BJ (cell line): ENCODE measurements at regions not wholly inside any gene's neighbourhood (a gene's known extent, or its start where the extent isn't known, plus 50 kb on each side); places are given as distances from the start of the nearest gene placed in this dataset.

Experiments
- CTCF ChIA-PET: fragments of 350-600 bp; formaldehyde crosslinking; extraction: SDS; loops from one replicate; lab custom pipeline; 2021; ENCODE audit warnings: antibody characterized with exemption, inconsistent platforms; lab: Yijun Ruan, JAX
- POLR2A ChIA-PET: fragments of 300-600 bp; sonication (Branson Sonifier 250); formaldehyde crosslinking; extraction: SDS; loops from one replicate; lab custom pipeline; 2021; ENCODE audit warnings: antibody characterized with exemption; lab: Charles Lee
- DNase-seq: peaks from one replicate; pipeline ENCODE4 v3.0.0-alpha.2; 2011; ENCODE audit warnings: low read depth
- H3K27me3 ChIP-seq: 2 replicates; pipeline ENCODE4 v1.6.0; 2011; ENCODE audit warnings: low read length; ENCODE audit not compliant: control insufficient read depth, insufficient read depth
- H3K36me3 ChIP-seq: 2 replicates; pipeline ENCODE4 v1.5.1; 2011; ENCODE audit warnings: low read length; ENCODE audit not compliant: control insufficient read depth, insufficient read depth
- H3K4me3 ChIP-seq: 2 replicates; pipeline ENCODE4 v1.5.1; 2011; ENCODE audit warnings: low read depth, mild to moderate bottlenecking, control low read depth, low read length
- TF ChIP-seq, protein P1 (sequence below): IDR thresholded peaks from 2 replicates; pipeline ENCODE4 v1.5.1; 2011; ENCODE audit warnings: low read depth, mild to moderate bottlenecking, control low read depth, inconsistent platforms, low read length, moderate library complexity; ENCODE audit not compliant: insufficient read depth

DNA sequence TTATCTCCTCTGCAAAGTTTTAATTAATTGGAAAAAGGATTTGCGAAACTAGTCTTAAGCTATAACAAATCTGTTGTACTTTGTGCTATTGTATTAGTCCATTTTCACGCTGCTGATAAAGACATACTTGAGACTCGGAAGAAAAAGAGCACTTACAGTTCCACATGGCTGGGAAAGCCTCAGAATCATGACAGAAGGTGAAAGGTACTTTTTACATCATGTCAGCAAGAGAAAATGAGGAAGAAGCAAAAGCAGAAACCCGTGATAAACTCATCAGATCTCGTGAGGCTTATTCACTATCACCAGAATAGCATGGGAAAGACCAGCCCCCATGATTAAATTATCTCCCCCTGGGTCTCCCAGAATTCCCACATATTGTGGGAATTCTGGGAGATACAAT, 118.1 kb upstream of the PRKD1 start:
- TF ChIP-seq, protein P1, sequence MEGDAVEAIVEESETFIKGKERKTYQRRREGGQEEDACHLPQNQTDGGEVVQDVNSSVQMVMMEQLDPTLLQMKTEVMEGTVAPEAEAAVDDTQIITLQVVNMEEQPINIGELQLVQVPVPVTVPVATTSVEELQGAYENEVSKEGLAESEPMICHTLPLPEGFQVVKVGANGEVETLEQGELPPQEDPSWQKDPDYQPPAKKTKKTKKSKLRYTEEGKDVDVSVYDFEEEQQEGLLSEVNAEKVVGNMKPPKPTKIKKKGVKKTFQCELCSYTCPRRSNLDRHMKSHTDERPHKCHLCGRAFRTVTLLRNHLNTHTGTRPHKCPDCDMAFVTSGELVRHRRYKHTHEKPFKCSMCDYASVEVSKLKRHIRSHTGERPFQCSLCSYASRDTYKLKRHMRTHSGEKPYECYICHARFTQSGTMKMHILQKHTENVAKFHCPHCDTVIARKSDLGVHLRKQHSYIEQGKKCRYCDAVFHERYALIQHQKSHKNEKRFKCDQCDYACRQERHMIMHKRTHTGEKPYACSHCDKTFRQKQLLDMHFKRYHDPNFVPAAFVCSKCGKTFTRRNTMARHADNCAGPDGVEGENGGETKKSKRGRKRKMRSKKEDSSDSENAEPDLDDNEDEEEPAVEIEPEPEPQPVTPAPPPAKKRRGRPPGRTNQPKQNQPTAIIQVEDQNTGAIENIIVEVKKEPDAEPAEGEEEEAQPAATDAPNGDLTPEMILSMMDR, result no peak
- POLR2A ChIA-PET, result no interaction called here
- CTCF ChIA-PET, result interaction anchor here (1.5 to 1.7 kb wide), 2 partner anchors 11 to 225 kb away, joined by 4 to 5 read pairs; no protein-coding TSS in a partner anchor
- DNase-seq, result no peak
- Histone ChIP-seq H3K36me3 (no peaks in the 10 kb centered on the region), H3K4me3 (no peak overlapping the region), H3K27me3 (no peaks in the 10 kb centered on the region)

DNA sequence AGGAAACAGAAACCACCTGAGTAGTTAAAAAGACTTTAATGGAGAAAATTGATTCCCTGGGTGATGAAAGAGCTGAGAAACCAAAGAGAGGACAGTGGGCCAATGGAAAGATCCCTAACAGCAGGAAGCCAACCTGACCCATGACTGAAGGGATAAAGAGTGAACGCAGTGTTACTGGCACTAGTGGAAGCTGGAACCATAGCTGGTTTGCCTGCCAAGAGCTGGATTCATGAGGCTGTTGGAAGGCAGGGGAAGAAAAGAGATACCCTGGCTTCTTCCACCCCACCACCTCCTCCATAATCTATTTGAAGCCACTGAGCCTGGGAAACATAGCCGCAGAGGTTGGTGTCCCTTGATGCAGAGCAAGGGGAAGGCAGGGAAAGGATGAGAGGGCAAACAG, 125.5 kb upstream of the PRKD1 start:
- POLR2A ChIA-PET, result no interaction called here
- CTCF ChIA-PET, result no interaction called here
- Histone ChIP-seq H3K27me3 (no peaks in the 10 kb centered on the region), H3K4me3 (no peak overlapping the region), H3K36me3 (no peaks in the 10 kb centered on the region)
- DNase-seq, result no peak
- TF ChIP-seq, protein P1, result no peak

DNA sequence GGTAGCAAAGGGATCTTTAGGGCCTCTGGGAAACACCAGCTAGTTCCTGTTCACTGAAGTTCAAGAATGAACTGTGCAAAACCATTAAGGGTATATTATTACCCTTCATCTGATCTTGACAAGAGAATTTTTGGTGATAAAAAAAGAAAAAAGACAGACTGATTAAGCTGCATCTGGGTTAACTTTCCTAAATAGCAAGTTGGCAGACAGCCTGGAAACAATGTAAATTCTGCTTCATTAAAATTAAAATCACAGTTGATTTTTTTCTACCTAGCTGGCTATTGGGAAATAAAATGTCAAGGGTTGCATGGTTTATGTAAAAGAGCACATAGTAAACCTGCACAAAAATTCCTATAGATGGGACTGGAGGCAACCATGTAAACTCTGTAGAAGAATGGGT, 126.6 kb upstream of the PRKD1 start:
- ChIA-PET POLR2A (no interaction called here), CTCF (interaction anchor here (1.0 kb wide), 1 partner anchor 38 kb away, joined by 3 read pairs; no protein-coding TSS in a partner anchor)
- no peak for DNase-seq
- no peaks in the 10 kb centered on the region for H3K27me3 ChIP-seq
- no peak overlapping the region for H3K4me3 ChIP-seq
- TF ChIP-seq, protein P1, result no peak
- no peaks in the 10 kb centered on the region for H3K36me3 ChIP-seq

DNA sequence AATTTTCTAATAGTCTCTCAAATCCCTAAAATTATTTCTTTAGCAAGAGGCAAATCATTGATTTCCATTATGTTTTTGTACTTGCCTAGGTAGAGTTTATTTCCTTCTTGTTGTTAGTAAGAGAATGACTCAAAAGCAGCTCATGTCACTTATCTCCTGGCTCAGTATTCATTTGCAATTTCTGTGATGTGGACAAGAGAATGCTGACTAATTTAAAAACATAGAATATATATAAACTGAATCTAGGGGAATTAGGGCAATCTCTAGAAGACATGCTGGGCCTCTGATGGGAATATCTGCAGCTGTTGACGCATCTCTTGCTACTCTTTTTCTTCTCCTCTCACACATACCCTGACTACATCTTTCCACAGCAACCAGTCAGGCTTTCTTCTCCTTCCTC, 130.8 kb upstream of the PRKD1 start:
- H3K27me3 ChIP-seq, result no peaks in the 10 kb centered on the region
- CTCF ChIA-PET, result interaction anchor here (1.1 to 1.2 kb wide), 2 partner anchors 156 to 212 kb away, joined by 3 read pairs; no protein-coding TSS in a partner anchor
- TF ChIP-seq, protein P1, result no peak
- no peaks in the 10 kb centered on the region for H3K36me3 ChIP-seq
- no peak for DNase-seq
- no peak overlapping the region for H3K4me3 ChIP-seq
- POLR2A ChIA-PET, result no interaction called here

GRCh38 chr14:30063746-30064145, 136.1 kb upstream of the PRKD1 start:
- Histone ChIP-seq H3K36me3 (no peaks in the 10 kb centered on the region), H3K4me3 (no peak overlapping the region), H3K27me3 (no peaks in the 10 kb centered on the region)
- POLR2A ChIA-PET, result no interaction called here
- no peak for DNase-seq
- TF ChIP-seq, protein P1, result no peak
- CTCF ChIA-PET, result interaction anchor here (1.5 kb wide), 1 partner anchor 23 kb away, joined by 4 read pairs; no protein-coding TSS in a partner anchor
